Spinal cord (tissue), 9 donors: ENCODE measurements at regions not wholly inside any gene's neighbourhood (a gene's known extent, or its start where the extent isn't known, plus 50 kb on each side); places are given as distances from the start of the nearest gene placed in this dataset.
A peak's percentile ranks its signal among the peaks of the same experiment; 100 is the strongest.
"Not testable (repeated sequence)": the region's sequence is repeated elsewhere in the genome, so short reads cannot be mapped to it uniquely, and the experiment has no call there.

Source experiments
- DNase-seq, 6 donors: peaks; one replicate each; pipeline versions ENCODE4 v3.0.0 to v3.0.0-alpha.2; 2013 to 2015; ENCODE audit warnings: low spot score in 6 of 6, low read depth in 4 of 6
- H3K27ac ChIP-seq: one replicate; pipeline ENCODE4 v1.5.1; 2013; ENCODE audit warnings: low read depth, low read length, control low read depth
- H3K27me3 ChIP-seq: one replicate; pipeline ENCODE4 v1.6.1; 2013; ENCODE audit warnings: low read length; ENCODE audit not compliant: control insufficient read depth, insufficient read depth
- H3K36me3 ChIP-seq: one replicate; pipeline ENCODE4 v1.6.1; 2013; ENCODE audit warnings: low read length; ENCODE audit not compliant: control insufficient read depth, insufficient read depth
- H3K4me1 ChIP-seq: one replicate; pipeline ENCODE4 v1.6.1; 2013; ENCODE audit warnings: low read length; ENCODE audit not compliant: control insufficient read depth, insufficient read depth
- H3K4me3 ChIP-seq: one replicate; pipeline ENCODE4 v1.5.1; 2013; ENCODE audit warnings: low read depth, low read length, control low read depth
- H3K9me3 ChIP-seq: one replicate; pipeline ENCODE4 v1.6.1; 2013; ENCODE audit warnings: low read length; ENCODE audit not compliant: control insufficient read depth, insufficient read depth
- WGBS: methylation state at CpG from one replicate; pipeline ENCODE4 v1.1.5; 2013; ENCODE audit warnings: missing lambda C conversion rate; ENCODE audit not compliant: insufficient coverage; 5-methylcytosine and 5-hydroxymethylcytosine counted together
- donor health status: healthy.

DNA sequence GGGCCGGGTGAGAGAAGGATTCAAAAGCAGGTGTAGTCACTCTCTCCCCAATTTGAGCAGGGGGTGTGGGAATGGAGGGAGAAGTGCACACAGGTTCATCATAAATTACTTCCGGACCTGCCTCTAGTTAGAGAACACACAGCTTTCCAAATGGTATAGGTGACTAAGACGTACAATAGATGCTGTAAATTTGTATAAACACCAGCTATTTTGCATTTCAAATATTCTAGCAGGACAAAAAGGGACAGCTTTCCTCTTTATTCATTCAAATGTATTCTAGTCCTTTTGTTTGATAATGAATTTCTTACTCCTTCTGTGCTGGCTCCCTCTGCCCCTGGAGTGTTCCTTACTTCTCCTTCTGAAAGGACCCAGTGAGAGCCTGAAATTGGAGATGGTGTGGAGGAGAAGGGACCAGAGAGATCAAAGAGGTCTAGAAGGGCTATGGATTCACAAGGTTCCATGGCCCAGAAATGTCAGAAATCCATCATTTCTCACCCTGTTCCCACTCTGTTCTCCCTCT is 53.2 kb upstream of the SH3BP4 start:
- Histone ChIP-seq H3K9me3 (no peaks in the 10 kb centered on the region), H3K36me3 (no peaks in the 10 kb centered on the region), H3K27me3 (no peaks in the 10 kb centered on the region), H3K4me3 (no peak overlapping the region), H3K4me1 (no peaks in the 10 kb centered on the region), H3K27ac (no peak overlapping the region)
- no peak for DNase-seq
- no CpG with 5 or more reads among the region's 3 CpGs for whole genome bisulfite sequencing

- not testable (repeated sequence) for H3K4me1 ChIP-seq, DNase-seq, H3K36me3 ChIP-seq, H3K27me3 ChIP-seq, H3K27ac ChIP-seq, H3K4me3 ChIP-seq, H3K9me3 ChIP-seq
- WGBS: 56% methylated on average over 7 of the region's 34 CpGs
Measured at GRCh38 chr2:234888442-234888841, 63.4 kb upstream of the SH3BP4 start.

DNA sequence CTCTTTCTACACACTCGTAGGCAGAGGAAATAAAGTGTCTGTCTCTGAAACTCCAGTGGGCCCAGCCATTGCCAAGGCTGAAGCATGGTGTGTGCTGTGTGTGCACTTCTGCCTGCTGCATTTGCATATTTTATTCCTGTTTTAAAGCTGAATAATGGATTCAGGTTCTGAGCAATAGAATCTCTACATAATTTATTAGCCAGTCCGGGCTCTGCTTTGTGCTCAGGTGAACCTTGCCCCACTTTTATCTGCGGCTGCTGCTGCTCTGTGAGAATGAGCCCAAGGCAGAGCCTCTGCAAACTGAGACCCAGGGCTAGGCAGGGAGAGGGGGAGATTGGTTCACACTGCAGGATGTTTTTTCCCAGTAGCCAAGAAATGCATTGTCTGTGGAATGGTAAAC is 64.6 kb upstream of the SH3BP4 start:
- peak in 1 of 6 donors; percentile 38 for DNase-seq

DNA sequence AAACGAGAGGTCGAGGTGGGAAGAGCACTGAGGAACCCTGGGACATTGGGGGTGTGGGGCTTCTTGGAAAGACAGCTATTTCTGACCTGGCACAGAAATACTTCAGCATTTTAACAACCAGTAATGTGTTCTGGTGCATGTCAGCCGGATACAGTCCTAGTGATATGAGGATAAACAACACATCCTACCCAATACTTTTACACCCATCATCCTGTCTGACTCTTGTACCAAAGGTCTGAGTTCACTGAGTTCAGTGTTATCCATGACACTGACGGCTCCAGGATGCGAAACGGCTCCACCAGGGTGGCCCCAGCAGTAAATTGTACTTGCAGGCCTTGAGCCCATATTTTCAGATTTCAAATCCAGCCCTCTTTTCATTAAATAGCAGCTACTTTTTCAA is 65.9 kb upstream of the SH3BP4 start:
- Histone ChIP-seq H3K27me3 (no peaks in the 10 kb centered on the region), H3K4me3 (no peak overlapping the region), H3K36me3 (no peaks in the 10 kb centered on the region), H3K4me1 (peaks cover 6% of the 10 kb centered on the region), H3K9me3 (no peaks in the 10 kb centered on the region), H3K27ac (no peak overlapping the region)
- DNase-seq: no peak
- 70% methylated on average over 5 of the region's 6 CpGs for WGBS

More for the DNA sequence above, 64.6 kb upstream of the SH3BP4 start:
- Histone ChIP-seq H3K4me3 (no peak overlapping the region), H3K27me3 (no peaks in the 10 kb centered on the region), H3K27ac (no peak overlapping the region), H3K36me3 (no peaks in the 10 kb centered on the region), H3K4me1 (peaks cover 6% of the 10 kb centered on the region), H3K9me3 (no peaks in the 10 kb centered on the region)
- WGBS: 57% methylated on average over 1 of the region's 3 CpGs

- Histone ChIP-seq H3K4me3 (no peak overlapping the region), H3K4me1 (peaks cover 6% of the 10 kb centered on the region), H3K27ac (no peak overlapping the region), H3K9me3 (no peaks in the 10 kb centered on the region), H3K36me3 (no peaks in the 10 kb centered on the region), H3K27me3 (no peaks in the 10 kb centered on the region)
- 84% methylated on average over 5 of the region's 7 CpGs for WGBS
- DNase-seq: peak in 1 of 6 donors; percentile 51
Measured at GRCh38 chr2:234885118-234885517, 66.7 kb upstream of the SH3BP4 start.

GRCh38 chr2:234884591-234884990 is 67.2 kb upstream of the SH3BP4 start:
- Histone ChIP-seq H3K4me1 (peaks cover 6% of the 10 kb centered on the region), H3K36me3 (no peaks in the 10 kb centered on the region), H3K9me3 (no peaks in the 10 kb centered on the region), H3K4me3 (no peak overlapping the region), H3K27me3 (no peaks in the 10 kb centered on the region), H3K27ac (no peak overlapping the region)
- DNase-seq: no peak
- 89% methylated on average over 6 of the region's 7 CpGs for WGBS

- Histone ChIP-seq H3K4me1 (no peaks in the 10 kb centered on the region), H3K27me3 (no peaks in the 10 kb centered on the region), H3K4me3 (no peak overlapping the region), H3K27ac (no peak overlapping the region), H3K9me3 (no peaks in the 10 kb centered on the region), H3K36me3 (no peaks in the 10 kb centered on the region)
- peak in 4 of 6 donors; percentile 15 to 79 (median 59) for DNase-seq
- 58% methylated on average over 5 of the region's 8 CpGs for WGBS
Measured at GRCh38 chr2:234881413-234882241, 70.2 kb upstream of the SH3BP4 start.

DNA sequence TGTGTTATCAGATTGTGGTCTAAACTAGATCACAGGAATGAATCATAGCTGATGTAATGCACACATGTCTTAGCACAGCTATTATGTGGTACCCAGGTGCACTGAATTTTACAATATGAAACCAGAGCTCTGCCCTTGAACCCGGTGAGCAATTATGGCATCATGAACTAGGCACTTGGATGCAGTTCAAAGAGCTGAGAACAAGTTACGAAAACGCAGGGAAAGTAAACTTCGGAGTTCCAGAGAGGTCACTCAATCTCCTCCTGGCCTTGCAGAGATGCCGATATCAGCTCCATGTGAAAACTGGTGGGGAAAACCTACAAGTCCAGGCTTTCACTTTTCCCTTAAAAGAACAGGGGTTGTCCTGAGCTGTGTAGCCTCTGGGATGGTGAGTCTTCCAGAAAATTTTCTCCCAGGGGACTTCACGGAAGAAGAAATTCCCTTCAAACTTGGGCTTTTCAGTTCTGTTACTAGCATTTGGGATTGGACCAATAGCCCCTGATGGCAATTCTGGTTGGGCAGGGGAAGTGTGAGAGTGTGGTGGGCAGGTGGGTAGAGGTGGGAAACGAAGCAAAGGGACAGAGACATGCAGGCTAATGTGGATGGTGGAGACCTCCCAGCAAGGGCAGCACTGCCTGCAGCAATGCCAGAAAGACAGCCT is 71.1 kb upstream of the SH3BP4 start:
- Histone ChIP-seq H3K9me3 (no peaks in the 10 kb centered on the region), H3K36me3 (no peaks in the 10 kb centered on the region), H3K4me1 (no peaks in the 10 kb centered on the region), H3K4me3 (no peak overlapping the region), H3K27ac (no peak overlapping the region), H3K27me3 (no peaks in the 10 kb centered on the region)
- DNase-seq: no peak
- 90% methylated on average over 6 of the region's 7 CpGs for WGBS

DNA sequence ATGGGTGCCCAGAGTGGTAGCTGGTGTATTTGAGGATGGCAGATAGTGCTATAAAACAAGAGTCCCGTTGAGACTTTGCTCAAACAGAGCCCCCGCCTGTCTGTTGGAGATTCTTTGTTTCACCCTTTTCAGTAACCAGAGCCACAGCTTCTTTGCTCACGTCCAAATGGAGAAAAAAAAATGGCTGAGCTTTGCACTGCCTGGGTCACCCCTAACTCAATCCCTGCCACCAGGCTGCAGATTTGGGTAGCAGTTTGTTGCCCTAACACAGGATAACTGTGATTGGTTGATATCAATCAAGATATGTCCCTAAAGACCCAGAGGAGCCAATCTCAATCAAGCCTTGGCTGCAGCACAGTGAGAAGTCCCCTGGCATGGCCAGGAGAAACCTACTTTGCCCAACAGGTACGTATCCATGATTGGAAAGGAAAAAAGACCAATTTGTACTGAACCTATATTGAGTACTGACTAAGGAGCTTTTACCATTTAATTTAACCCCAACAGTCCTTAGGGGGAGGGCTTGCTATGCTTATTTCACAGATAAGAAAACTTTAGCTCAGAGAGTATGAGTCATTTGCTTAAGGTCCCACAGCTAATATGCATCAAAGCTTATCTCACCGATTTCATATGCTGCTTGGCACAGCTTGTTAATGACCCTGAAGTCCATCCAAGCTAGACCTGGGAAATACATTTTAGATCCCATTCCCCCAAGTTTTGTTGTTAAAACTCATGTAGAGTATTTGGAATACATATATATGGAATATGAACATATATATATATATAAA is 72.0 kb upstream of the SH3BP4 start:
- 60% methylated on average over 1 of the region's 5 CpGs for WGBS
- Histone ChIP-seq H3K27me3 (no peaks in the 10 kb centered on the region), H3K4me1 (no peaks in the 10 kb centered on the region), H3K27ac (no peak overlapping the region), H3K4me3 (no peak overlapping the region), H3K36me3 (no peaks in the 10 kb centered on the region), H3K9me3 (no peaks in the 10 kb centered on the region)
- no peak for DNase-seq
